HG02642 (cell line): ENCODE measurements at regions not wholly inside any gene's neighbourhood (a gene's known extent, or its start where the extent isn't known, plus 50 kb on each side); places are given as distances from the start of the nearest gene placed in this dataset.

Experiments used
- ATAC-seq: cut with Tn5 transposase; IDR thresholded peaks from one replicate; pipeline ENCODE4 v1.9.1; 2021; ENCODE audit warnings: mild to moderate bottlenecking; ENCODE audit not compliant: unreplicated experiment, poor library complexity

DNA sequence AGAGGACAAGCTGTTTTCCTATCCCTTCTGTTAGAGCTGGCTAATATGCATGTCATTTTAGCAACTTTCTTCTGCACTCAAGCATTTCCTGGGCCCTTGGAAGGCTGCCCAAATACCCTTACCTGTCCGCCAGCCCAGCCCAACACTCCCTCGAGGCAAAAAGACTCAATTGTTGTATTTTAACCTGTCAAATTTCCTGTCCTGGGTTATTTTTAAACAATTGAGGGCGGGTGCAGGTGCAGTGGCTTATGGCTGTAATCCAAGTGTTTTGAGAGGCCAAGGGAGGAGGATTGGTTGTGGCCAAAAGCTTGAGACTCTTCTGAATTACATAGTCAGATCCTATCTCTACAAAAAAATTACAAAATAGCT lies 125.0 kb upstream of the ARHGAP28 start:
- ATAC-seq: no peak

DNA sequence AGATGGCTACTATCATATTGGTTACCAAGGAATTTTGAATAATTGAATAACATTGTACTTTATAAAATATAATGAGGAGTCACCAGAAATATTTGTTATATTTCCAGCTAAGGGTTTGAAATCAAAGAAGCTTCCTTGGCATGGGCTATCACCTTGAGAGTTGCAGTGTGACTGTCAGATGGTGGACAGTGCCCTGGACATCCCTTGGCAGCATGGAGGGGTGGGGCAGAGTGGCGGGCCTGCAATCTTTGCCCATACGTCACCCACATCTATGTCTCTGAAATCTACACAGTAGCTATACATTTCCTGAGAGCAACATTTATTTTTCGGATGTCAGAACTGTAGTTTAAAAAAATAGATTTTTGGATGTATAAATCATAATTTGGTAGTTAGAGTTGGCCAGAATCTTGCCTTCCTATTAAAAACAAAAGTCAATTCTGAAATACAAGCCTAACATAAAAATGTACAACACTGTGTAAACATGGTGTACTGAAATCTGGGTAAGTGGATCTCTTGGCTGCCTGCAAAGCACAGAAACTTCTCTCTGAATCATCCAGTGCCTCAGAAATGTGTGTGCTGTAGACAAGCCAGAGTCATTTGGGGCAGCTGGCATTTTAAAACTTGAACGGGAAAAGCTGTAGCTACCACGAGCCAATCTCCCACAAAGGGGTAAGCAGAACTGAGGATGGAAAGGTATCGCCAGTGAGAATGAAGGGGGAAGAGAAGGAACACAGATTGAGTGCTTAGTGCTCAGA lies 124.2 kb upstream of the ARHGAP28 start:
- no peak for ATAC-seq

DNA sequence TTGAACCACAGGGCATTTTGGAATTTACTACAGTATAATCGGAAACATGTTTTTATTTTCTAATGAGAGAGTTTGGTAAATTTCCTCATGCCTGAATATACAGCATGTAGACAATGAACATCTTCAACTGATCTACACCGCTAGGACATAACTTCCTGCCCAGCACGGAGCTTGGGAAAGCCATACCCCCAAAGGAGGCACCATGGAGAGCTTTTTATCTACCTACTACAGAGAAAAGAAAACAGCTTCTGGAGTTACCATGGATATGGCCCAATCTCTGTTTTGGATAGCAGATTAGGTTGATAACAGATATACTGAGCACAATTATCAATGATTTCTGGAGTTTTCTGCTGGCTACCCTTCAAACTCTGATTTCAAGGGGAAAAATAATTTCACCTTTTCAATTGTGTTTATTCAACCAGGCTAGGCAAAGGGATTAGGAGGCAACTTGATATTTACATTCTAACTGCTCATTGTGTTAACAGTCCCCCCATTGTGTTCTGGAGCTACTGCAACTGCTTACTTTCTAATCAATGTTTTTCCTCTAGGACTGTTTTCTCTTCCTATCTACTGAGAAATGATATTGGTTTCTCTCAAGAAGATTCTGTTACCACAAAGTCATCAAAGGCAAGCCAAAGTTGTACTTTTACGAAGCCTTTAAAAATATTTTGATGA lies 123.0 kb upstream of the ARHGAP28 start:
- no peak for ATAC-seq

GRCh38 chr18:6607343-6607742 lies 122.2 kb upstream of the ARHGAP28 start:
- ATAC-seq: no peak

- no peak for ATAC-seq
Observed at GRCh38 chr18:6609666-6610264, 119.8 kb upstream of the ARHGAP28 start.

DNA sequence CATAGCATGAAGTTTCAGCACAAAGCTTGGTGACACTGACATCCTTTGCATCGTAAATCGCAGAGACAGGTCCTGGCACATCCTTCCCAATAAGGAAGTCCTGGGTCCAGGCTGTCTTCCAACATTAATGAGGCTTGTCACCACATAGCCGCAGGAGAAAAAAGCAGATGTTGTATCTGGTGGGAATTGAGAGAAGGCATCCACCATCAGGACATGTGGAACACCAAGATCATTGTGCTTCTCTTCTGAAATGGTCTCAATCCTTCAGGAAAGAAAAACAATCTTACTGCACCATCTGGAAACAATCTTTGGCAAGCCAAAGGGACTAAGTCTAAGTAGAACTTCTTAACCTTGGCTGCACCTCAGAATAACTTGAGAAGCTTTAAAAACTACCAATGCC lies 119.0 kb upstream of the ARHGAP28 start:
- no peak for ATAC-seq

GRCh38 chr18:6613581-6613980 lies 115.9 kb upstream of the ARHGAP28 start:
- ATAC-seq: no peak

DNA sequence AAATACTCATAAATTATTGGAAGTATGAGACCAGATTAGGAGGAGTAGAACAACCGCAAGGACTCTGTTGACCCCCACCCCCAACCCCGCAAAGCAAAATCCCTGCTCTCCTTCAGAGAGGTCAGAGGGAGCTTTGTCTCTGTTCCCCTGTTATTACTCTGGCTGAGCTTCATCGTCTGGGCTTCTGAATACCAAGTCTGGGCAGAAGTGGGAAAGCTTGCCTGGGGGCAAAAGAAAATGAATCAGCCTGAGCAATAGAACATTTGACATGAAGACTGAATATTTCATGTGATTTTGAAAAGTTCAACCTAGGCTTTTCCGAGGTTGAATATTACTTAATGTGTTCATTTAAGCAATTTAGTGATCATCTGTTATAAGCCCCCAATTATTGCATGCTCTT lies 114.6 kb upstream of the ARHGAP28 start:
- no peak for ATAC-seq

DNA sequence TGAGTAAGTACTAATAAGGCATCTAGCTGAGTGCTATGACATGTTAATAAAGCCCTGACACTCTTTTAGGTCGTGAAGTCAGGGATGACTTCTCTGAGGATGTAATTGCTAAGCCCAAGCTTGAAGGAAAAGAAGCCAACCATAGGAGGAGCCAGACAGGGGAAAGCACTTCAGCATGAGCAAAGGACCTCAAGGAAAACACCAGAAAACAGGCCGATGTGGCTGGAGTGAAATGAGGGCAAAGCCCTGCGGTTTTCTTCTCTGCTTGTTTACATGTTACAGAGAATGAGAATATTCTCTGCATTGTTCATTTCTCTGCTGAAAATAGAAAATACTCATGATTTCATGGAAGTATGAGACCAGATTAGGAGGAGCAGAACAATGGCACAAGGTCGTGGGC lies 112.5 kb upstream of the ARHGAP28 start:
- no peak for ATAC-seq

GRCh38 chr18:6621437-6621836 lies 108.1 kb upstream of the ARHGAP28 start:
- ATAC-seq: no peak

DNA sequence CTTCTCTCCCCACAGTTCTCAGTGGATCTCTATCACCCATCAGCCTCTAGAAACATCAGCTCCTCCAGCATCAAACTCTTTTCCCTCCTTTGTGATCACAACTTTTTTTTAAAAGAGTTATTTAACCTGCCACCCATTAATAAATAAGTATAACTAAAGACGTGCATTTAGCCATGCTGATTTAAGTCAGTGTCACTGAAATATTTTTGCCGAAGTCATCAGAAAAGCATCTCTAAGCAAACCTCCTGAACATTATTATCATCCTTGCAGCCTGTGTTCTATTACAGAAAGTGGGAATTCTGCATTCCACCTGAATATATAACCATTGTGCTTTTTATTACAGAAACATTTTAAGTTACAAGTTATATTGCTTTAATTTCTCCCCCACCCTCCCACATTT lies 106.2 kb upstream of the ARHGAP28 start:
- no peak for ATAC-seq

DNA sequence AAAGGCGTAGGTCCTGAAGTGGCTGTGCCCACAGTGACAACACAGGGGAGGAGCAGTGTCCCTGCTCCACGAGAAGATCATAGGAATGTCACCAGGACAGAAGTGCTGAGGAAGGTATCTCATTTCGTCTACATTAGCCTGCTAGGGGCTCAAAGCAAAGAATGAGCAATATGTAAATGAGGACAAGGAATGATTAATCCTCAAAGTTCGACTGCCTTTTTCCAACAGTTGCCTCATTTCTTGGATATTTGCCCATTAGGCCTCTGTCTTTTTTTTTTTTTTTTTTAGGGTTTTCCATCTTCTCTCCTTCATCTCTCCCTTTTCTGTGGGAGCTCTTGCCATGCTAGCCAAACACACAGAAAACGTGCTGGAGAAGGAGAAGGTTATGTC lies 105.2 kb upstream of the ARHGAP28 start:
- ATAC-seq: no peak

DNA sequence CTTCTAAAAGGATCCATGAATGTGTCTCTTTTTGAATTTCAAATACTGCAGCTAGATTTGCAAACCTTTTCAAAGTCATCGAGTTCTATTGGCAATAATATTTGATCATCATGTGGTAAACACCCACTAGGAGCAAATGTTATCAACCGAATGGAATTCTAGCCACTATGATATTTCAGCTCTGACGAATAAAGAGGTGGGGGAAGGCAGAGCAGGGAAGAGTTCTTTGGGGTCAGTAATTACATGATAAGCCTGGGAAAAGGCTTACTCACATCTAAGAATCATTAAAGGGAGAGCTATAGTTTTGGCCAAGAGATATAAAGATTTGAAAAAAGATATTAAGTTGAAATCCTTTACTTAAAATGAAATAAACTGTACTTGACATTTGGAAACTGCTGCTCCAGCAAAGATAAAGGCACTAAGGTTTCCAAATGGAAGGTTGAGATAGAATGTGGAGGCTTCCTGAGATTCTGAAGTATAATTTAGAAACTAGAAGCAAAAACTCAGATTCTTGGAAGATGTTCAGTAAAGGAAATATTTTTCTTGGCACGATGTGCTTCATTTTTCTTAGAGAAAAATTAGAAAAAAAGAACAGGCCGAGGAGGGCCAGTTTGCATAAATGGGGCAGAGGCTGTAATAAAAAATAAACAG lies 104.7 kb upstream of the ARHGAP28 start:
- no peak for ATAC-seq

DNA sequence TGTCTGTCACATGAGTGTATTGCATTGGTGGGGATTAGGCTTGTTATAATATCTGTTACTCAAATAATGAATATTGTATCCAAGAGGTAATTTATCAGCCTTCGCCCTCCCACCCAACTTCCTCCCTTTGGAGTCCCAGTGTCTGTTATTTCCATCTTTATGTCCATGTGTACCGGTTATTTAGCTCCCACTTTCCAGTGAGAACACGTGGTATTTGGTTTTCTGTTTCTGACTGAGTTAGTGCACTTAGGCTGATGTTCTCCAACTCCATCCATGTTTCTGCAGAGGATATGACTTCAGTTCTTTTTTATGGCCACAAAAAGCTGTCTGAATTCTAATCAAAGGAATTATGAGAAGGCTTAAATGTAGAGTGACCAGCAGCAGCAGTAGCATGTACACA lies 104.0 kb upstream of the ARHGAP28 start:
- no peak for ATAC-seq

GRCh38 chr18:6626457-6626856 lies 103.1 kb upstream of the ARHGAP28 start:
- no peak for ATAC-seq

- ATAC-seq: no peak
Observed at GRCh38 chr18:6627645-6628044, 101.9 kb upstream of the ARHGAP28 start.

- no peak for ATAC-seq
Observed at GRCh38 chr18:6628187-6628586, 101.3 kb upstream of the ARHGAP28 start.

DNA sequence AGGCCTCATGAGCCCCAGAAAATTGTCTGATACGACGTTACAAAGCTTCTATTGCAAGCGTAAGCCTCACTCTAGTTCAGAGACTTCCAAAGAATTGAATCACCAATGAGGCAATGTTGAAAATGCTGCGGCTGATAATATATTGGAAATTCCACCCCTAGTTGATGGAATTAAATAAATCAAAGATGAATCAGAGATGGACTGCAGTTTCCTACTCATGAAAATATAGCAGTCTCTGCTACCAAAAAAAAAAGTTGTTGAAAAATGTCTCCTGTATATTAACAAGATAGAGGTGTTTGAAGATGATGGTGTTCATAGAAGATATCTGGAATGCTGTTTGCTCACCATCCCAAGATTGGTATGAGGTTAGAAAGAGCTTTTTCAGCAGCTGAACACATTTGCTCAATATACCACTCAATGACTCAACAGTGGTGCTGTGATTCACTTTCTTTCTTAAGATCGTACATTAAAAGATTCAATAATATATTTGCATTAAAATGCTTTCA lies 99.8 kb upstream of the ARHGAP28 start:
- ATAC-seq: no peak

DNA sequence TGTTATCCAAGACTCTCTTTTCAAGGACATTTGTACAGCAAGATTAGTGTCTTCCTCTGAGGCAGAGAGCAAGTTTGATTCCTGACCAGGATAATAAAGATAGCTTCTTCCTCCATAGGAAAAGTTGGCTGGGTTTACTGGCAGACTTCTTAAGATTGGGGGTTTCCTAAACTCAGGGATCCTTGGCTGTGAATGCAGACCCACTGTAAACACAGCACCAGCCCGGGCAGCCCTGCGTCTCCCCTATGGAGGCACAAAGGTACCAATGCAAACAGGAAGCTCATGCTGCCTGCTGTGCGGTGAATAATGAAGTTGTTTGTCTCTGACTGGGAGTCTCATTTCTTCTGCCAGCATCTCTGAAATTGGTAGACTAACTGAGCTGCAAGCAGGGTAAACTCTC lies 96.2 kb upstream of the ARHGAP28 start:
- ATAC-seq: no peak

DNA sequence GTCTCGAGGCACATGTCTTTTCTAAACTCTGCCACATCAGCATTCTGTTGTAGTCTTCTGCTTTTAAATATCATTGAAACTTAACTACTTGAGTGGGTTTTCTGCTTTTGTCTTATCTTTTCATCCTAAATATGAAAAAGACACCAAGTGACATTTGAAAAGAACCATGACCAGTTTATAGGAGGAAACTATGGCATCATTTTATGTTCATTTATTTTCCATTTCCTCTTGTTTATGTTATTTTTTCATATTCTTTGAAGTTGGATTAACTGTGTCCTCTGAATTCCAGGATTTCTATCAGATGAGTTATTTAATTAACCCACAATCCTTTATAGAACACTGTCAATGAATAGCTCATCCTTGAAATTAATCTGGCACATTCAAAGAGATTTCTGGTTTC lies 93.4 kb upstream of the ARHGAP28 start:
- no peak for ATAC-seq

- no peak for ATAC-seq
Observed at GRCh38 chr18:6638447-6638846, 91.1 kb upstream of the ARHGAP28 start.
